GM21717 (cell line): ENCODE measurements at regions not wholly inside any gene's neighbourhood (a gene's known extent, or its start where the extent isn't known, plus 50 kb on each side); places are given as distances from the start of the nearest gene placed in this dataset.

Source experiments
- ATAC-seq: cut with Tn5 transposase; IDR thresholded peaks from one replicate; pipeline ENCODE4 v1.9.1; 2021; ENCODE audit warnings: mild to moderate bottlenecking, moderate library complexity; ENCODE audit not compliant: unreplicated experiment

- ATAC-seq = no peak
Measured at GRCh38 chr19:32222556-32222955, 122.9 kb upstream of the ZNF507 start.

GRCh38 chr19:32223106-32223505, 122.3 kb upstream of the ZNF507 start:
- ATAC-seq = no peak

- no peak for ATAC-seq
Measured at GRCh38 chr19:32223595-32224370, 121.6 kb upstream of the ZNF507 start.

- ATAC-seq = peak; percentile 63
Measured at GRCh38 chr19:32224371-32225244, 120.8 kb upstream of the ZNF507 start.

GRCh38 chr19:32227561-32228165, 117.7 kb upstream of the ZNF507 start:
- no peak for ATAC-seq

GRCh38 chr19:32230441-32230840, 115.0 kb upstream of the ZNF507 start:
- no peak for ATAC-seq

- ATAC-seq = no peak
Measured at GRCh38 chr19:32231020-32231419, 114.4 kb upstream of the ZNF507 start.

- no peak for ATAC-seq
Measured at GRCh38 chr19:32231691-32232090, 113.7 kb upstream of the ZNF507 start.

GRCh38 chr19:32232449-32232848, 113.0 kb upstream of the ZNF507 start:
- no peak for ATAC-seq

- no peak for ATAC-seq
Measured at GRCh38 chr19:32233091-32233490, 112.3 kb upstream of the ZNF507 start.

GRCh38 chr19:32233885-32234284, 111.5 kb upstream of the ZNF507 start:
- no peak for ATAC-seq

- ATAC-seq = no peak
Measured at GRCh38 chr19:32234663-32235217, 110.7 kb upstream of the ZNF507 start.

GRCh38 chr19:32238076-32238475, 107.3 kb upstream of the ZNF507 start:
- ATAC-seq = no peak

- no peak for ATAC-seq
Measured at GRCh38 chr19:32240316-32240715, 105.1 kb upstream of the ZNF507 start.

GRCh38 chr19:32241306-32241705, 104.1 kb upstream of the ZNF507 start:
- no peak for ATAC-seq

GRCh38 chr19:32241932-32242710, 103.3 kb upstream of the ZNF507 start:
- ATAC-seq = no peak

- no peak for ATAC-seq
Measured at GRCh38 chr19:32246006-32246405, 99.4 kb upstream of the ZNF507 start.

GRCh38 chr19:32251634-32252332, 93.6 kb upstream of the ZNF507 start:
- ATAC-seq = no peak

GRCh38 chr19:32252333-32252669, 93.1 kb upstream of the ZNF507 start:
- no peak for ATAC-seq
